ENCODE measurements at regions not wholly inside any gene's neighbourhood (a gene's known extent, or its start where the extent isn't known, plus 50 kb on each side); places are given as distances from the start of the nearest gene placed in this dataset.

GRCh38 chr20:17863577-17864292 lies 104.9 kb downstream of the SNX5 start (continued):
- no peak for TF ChIP-seq FOS (IDR thresholded peaks at IDR 0.05; ENCODE audit: low read depth, low read length)

- Histone ChIP-seq H4K91ac (ENCODE audit: insufficient read depth, low read depth, low read length) (no peak overlapping the region), H3K4ac (ENCODE audit: low read depth, low read length) (no peak overlapping the region), H2BK15ac (ENCODE audit: low read depth, low read length) (no peak overlapping the region), H3K14ac (replicated peaks; ENCODE audit: low read depth, low read length) (no peak overlapping the region), H2BK5ac (ENCODE audit: low read depth, low read length, poor library complexity, severe bottlenecking) (no peak overlapping the region), H3K4me1 (ENCODE audit: control insufficient read depth, insufficient read depth, low read length) (peaks cover 2% of the 10 kb centered on the region; the same call in 1 of the 2 replicates), H4K20me1 (ENCODE audit: insufficient read depth, low read length) (no peaks in the 10 kb centered on the region), H3K4me3 (ENCODE audit: insufficient read depth, low read depth, low read length) (no peak overlapping the region), H2AK9ac (replicated peaks; ENCODE audit: low read depth, low read length, poor library complexity) (no peak overlapping the region), H2AK5ac (ENCODE audit: low read depth, low read length) (no peak overlapping the region), H2AFZ (replicated peaks; ENCODE audit: low read length, poor library complexity) (no peak overlapping the region), H3K4me2 (ENCODE audit: low read depth, low read length) (no peak overlapping the region), H4K5ac (ENCODE audit: low read depth, low read length) (no peak overlapping the region), H3K27me3 (ENCODE audit: control insufficient read depth, insufficient read depth, low read length) (peaks cover 3% of the 10 kb centered on the region), H2BK120ac (ENCODE audit: low read depth, low read length) (no peak overlapping the region), H4K8ac (ENCODE audit: low read depth in 2 of 2, low read length in 2 of 2) (no peak overlapping the region), H2BK20ac (ENCODE audit: low read depth, low read length) (no peak overlapping the region), H3K23ac (ENCODE audit: low read depth, low read length) (no peak overlapping the region), H3K56ac (ENCODE audit: extremely low read depth, insufficient read depth, low read length) (no peak overlapping the region), H3K9me3 (ENCODE audit: control insufficient read depth, insufficient read depth, low read length) (no peaks in the 10 kb centered on the region), H3K36me3 (ENCODE audit: control insufficient read depth, insufficient read depth, low read length) (no peaks in the 10 kb centered on the region), H3K9me1 (ENCODE audit: insufficient read depth, low read length) (peaks cover 4% of the 10 kb centered on the region; the same call in 1 of the 2 replicates), H3K9ac (ENCODE audit: low read depth, low read length) (no peak overlapping the region), H3K27ac (ENCODE audit: insufficient read depth, low read length) (no peak overlapping the region), H3K18ac (ENCODE audit: low read depth, low read length) (no peak overlapping the region), H3K79me1 (ENCODE audit: low read depth in 1 of 2, low read length in 2 of 2) (no peaks in the 10 kb centered on the region)
- 79% methylated on average over 4 of the region's 4 CpGs; no CpG with 5 or more reads in 1 of the 2 experiments for WGBS, 2 experiments (ENCODE audit: extremely low coverage in 2 of 2, insufficient read length in 1 of 2)
- ChIA-PET CTCF (interaction anchor here (1.2 kb wide), 1 partner anchor 8 kb away, joined by 3 read pairs; no protein-coding TSS in a partner anchor), POLR2A (ENCODE audit: unreplicated experiment) (interaction anchor here (0.5 to 1.0 kb wide), 2 partner anchors 181 to 289 kb away, joined by 3 to 19 read pairs; partner anchors contain the start of gene RRBP1)
- in situ Hi-C loops (cut with MboI; ENCODE audit: low sequenced_read_pairs), result no loop called here
- DNase-seq (no peak), ATAC-seq (ENCODE audit: low read depth) (no peak)
- no peak for TF ChIP-seq SMC3 (IDR thresholded peaks at IDR 0.05; ENCODE audit: low read depth, low read length)
- TF ChIP-seq NFE2L2 (IDR thresholded peaks at IDR 0.05; ENCODE audit: low read depth, low read length), result no peak
- no peak for TF ChIP-seq RFX5 (IDR thresholded peaks at IDR 0.05; ENCODE audit: low read depth, low read length)
- TF ChIP-seq FOS (IDR thresholded peaks at IDR 0.05; ENCODE audit: low read depth, low read length), result no peak
- no peak for TF ChIP-seq POLR2A (IDR thresholded peaks at IDR 0.05; ENCODE audit: low read depth, low read length)
- no peak for TF ChIP-seq RCOR1 (IDR thresholded peaks at IDR 0.05; ENCODE audit: insufficient replicate concordance, low read length)
- no peak for TF ChIP-seq CEBPB (IDR thresholded peaks at IDR 0.05; ENCODE audit: low read depth, low read length)
- TF ChIP-seq MAFK (IDR thresholded peaks at IDR 0.05; ENCODE audit: low read depth, low read length), result no peak
- TF ChIP-seq BHLHE40 (IDR thresholded peaks at IDR 0.05; ENCODE audit: low read depth, low read length), result no peak
- TF ChIP-seq, protein P1, sequence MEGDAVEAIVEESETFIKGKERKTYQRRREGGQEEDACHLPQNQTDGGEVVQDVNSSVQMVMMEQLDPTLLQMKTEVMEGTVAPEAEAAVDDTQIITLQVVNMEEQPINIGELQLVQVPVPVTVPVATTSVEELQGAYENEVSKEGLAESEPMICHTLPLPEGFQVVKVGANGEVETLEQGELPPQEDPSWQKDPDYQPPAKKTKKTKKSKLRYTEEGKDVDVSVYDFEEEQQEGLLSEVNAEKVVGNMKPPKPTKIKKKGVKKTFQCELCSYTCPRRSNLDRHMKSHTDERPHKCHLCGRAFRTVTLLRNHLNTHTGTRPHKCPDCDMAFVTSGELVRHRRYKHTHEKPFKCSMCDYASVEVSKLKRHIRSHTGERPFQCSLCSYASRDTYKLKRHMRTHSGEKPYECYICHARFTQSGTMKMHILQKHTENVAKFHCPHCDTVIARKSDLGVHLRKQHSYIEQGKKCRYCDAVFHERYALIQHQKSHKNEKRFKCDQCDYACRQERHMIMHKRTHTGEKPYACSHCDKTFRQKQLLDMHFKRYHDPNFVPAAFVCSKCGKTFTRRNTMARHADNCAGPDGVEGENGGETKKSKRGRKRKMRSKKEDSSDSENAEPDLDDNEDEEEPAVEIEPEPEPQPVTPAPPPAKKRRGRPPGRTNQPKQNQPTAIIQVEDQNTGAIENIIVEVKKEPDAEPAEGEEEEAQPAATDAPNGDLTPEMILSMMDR (conservative IDR thresholded peaks at IDR 0.05; ENCODE audit: low read depth, low read length), result no peak
- intact Hi-C loops (cut with micrococcal nuclease), result no loop called here
- dilution Hi-C loops (cut with HindIII; ENCODE audit: low sequenced_read_pairs, unreplicated experiment), result no loop called here
- BruUV-seq (replicated peaks), result no TSS peak
Observed at GRCh38 chr20:17863209-17863576, 105.4 kb downstream of the SNX5 start.

All from IMR-90 (cell line).